CD4-positive, alpha-beta T cell (primary cell): ENCODE measurements at regions not wholly inside any gene's neighbourhood (a gene's known extent, or its start where the extent isn't known, plus 50 kb on each side); places are given as distances from the start of the nearest gene placed in this dataset.

ENCODE experiments used
- ATAC-seq: fragments of 200-7000 bp; cut with Tn5 transposase; one replicate; pipeline ENCODE4 v1.10.0; 2022; ENCODE audit warnings: mild to moderate bottlenecking; ENCODE audit not compliant: poor library complexity
- CTCF ChIA-PET: fragments of 350-600 bp; sonication (Branson Sonifier 250); formaldehyde crosslinking; loops from one replicate; lab custom pipeline; 2021; ENCODE audit warnings: antibody characterized with exemption, inconsistent platforms; lab: Charles Lee
- POLR2A ChIA-PET: fragments of 350-600 bp; sonication (Branson Sonifier 250); formaldehyde crosslinking; loops from one replicate; lab custom pipeline; 2021; ENCODE audit warnings: antibody characterized with exemption, inconsistent platforms; lab: Charles Lee
- DNase-seq, 14 experiments: peaks; one replicate each; pipeline ENCODE4 v3.0.0-alpha.2; 2013 to 2020; ENCODE audit warnings: mixed read lengths in 2 of 14
- H3K27ac ChIP-seq, 2 donors: one replicate each; pipeline versions ENCODE4 v1.5.1 to v1.7.0; 2013; ENCODE audit warnings: low read length in 2 of 2, low read depth in 1 of 2, mild to moderate bottlenecking in 1 of 2
- H3K27me3 ChIP-seq, 2 experiments: 1 replicate in 1 of 2; 2 replicates in 1 of 2; pipeline versions ENCODE4 v1.6.1 to v1.7.0; 2013; ENCODE audit warnings: low read length in 2 of 2, control low read depth in 1 of 2, mild to moderate bottlenecking in 1 of 2, moderate library complexity in 1 of 2; ENCODE audit not compliant: insufficient read depth in 2 of 2, control insufficient read depth in 1 of 2
- H3K36me3 ChIP-seq: one replicate; pipeline ENCODE4 v1.6.1; 2013; ENCODE audit warnings: low read length, control low read depth; ENCODE audit not compliant: insufficient read depth
- H3K4me1 ChIP-seq: one replicate; pipeline ENCODE4 v1.6.1; 2013; ENCODE audit warnings: low read length, control low read depth; ENCODE audit not compliant: insufficient read depth
- H3K4me3 ChIP-seq: one replicate; pipeline ENCODE4 v1.5.1; 2013; ENCODE audit warnings: mild to moderate bottlenecking, low read length, moderate library complexity
- H3K9me3 ChIP-seq, 2 experiments: 1 replicate in 1 of 2; 2 replicates in 1 of 2; pipeline versions ENCODE4 v1.6.1 to v1.7.0; 2013; ENCODE audit warnings: low read length in 2 of 2, mild to moderate bottlenecking in 2 of 2, control low read depth in 1 of 2, moderate library complexity in 1 of 2; ENCODE audit not compliant: control insufficient read depth in 1 of 2, insufficient read depth in 1 of 2
- H3K27ac Mint-ChIP-seq: one replicate; pipeline ENCODE4 v1.8.0; 2020; ENCODE audit warnings: mixed read lengths
- H3K27me3 Mint-ChIP-seq: one replicate; pipeline ENCODE4 v1.8.0; 2021; ENCODE audit warnings: mixed read lengths
- H3K36me3 Mint-ChIP-seq: one replicate; pipeline ENCODE4 v1.8.0; 2021; ENCODE audit warnings: low read depth, mixed read lengths
- H3K4me1 Mint-ChIP-seq: one replicate; pipeline ENCODE4 v1.8.0; 2021; ENCODE audit warnings: low read depth, mixed read lengths
- H3K4me3 Mint-ChIP-seq: one replicate; pipeline ENCODE4 v1.8.0; 2020; ENCODE audit warnings: mild to moderate bottlenecking, mixed read lengths
- H3K9me3 Mint-ChIP-seq: one replicate; pipeline ENCODE4 v1.8.0; 2020; ENCODE audit warnings: mixed read lengths
- intact Hi-C, 2 experiments: fragments of 100-400 bp; cut with DNase I in 1 of 2; cut with micrococcal nuclease in 1 of 2; formaldehyde crosslinking; loops; one replicate each; pipeline versions ENCODE4 v1.15.1 to v1.9.0; 2023 to 2025; cut with DNase I, micrococcal nuclease
- TF ChIP-seq, protein P1 (sequence below): fragments of 200-600 bp; IDR thresholded peaks from one replicate; pipeline ENCODE4 v1.8.0; 2022; ENCODE audit warnings: antibody characterized with exemption, mild to moderate bottlenecking

DNA sequence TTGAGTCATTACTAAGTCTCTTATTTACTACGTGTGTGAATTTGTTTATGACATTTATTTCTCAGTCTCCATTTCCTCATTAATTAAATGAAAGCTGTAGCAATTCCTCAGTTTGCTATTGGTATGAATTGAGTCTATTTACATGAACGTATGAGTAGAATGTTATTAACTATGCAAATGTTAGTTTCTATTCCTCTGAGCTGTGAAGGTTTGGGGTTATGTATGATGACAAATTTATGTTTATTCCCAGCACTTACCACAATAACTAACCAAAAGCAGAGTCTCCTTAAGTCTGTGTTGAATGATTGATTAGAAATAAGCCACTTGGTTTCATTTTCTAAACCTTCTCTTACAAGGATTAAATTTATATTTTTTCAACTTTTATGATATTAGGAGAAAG, 1340.9 kb downstream of the FSCB start:
- no peaks in the 10 kb centered on the region for H3K4me1 ChIP-seq
- no peaks in the 10 kb centered on the region for H3K36me3 ChIP-seq
- TF ChIP-seq, protein P1, sequence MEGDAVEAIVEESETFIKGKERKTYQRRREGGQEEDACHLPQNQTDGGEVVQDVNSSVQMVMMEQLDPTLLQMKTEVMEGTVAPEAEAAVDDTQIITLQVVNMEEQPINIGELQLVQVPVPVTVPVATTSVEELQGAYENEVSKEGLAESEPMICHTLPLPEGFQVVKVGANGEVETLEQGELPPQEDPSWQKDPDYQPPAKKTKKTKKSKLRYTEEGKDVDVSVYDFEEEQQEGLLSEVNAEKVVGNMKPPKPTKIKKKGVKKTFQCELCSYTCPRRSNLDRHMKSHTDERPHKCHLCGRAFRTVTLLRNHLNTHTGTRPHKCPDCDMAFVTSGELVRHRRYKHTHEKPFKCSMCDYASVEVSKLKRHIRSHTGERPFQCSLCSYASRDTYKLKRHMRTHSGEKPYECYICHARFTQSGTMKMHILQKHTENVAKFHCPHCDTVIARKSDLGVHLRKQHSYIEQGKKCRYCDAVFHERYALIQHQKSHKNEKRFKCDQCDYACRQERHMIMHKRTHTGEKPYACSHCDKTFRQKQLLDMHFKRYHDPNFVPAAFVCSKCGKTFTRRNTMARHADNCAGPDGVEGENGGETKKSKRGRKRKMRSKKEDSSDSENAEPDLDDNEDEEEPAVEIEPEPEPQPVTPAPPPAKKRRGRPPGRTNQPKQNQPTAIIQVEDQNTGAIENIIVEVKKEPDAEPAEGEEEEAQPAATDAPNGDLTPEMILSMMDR, result no peak
- H3K9me3 ChIP-seq, result peaks cover 0 to 6% of the 10 kb centered on the region in 2 experiments
- ChIA-PET POLR2A (no interaction called here), CTCF (no interaction called here)
- DNase-seq (no peak), ATAC-seq (no peak)
- peaks cover 4% of the 10 kb centered on the region for H3K9me3 Mint-ChIP-seq
- no peaks in the 10 kb centered on the region for H3K27me3 ChIP-seq
- no peak overlapping the region for H3K27ac Mint-ChIP-seq
- intact Hi-C loops, result no loop called here
- H3K4me1 Mint-ChIP-seq, result no peaks in the 10 kb centered on the region
- no peaks in the 10 kb centered on the region for H3K36me3 Mint-ChIP-seq
- H3K4me3 ChIP-seq, result no peak overlapping the region
- H3K27ac ChIP-seq, result no peak overlapping the region
- H3K4me3 Mint-ChIP-seq, result no peak overlapping the region
- no peaks in the 10 kb centered on the region for H3K27me3 Mint-ChIP-seq

DNA sequence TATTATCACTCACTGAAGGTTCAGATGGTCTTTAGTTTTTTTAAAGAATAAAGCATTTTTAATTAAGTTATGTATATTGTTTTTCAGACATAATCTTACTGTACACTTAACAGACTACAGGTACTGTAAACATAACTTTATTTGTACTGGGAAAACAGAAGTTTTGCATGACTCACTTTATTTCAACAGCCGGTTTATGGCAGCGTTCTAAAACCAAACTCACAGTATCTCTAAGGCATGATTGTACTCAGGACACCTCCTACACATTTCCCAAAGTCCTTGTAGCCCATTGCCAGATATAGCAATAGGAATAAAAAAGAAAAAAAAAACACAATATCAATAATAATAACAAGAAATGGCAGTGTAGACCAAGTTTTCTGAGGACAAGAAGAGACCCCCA, 1341.4 kb downstream of the FSCB start:
- TF ChIP-seq, protein P1, result no peak

DNA sequence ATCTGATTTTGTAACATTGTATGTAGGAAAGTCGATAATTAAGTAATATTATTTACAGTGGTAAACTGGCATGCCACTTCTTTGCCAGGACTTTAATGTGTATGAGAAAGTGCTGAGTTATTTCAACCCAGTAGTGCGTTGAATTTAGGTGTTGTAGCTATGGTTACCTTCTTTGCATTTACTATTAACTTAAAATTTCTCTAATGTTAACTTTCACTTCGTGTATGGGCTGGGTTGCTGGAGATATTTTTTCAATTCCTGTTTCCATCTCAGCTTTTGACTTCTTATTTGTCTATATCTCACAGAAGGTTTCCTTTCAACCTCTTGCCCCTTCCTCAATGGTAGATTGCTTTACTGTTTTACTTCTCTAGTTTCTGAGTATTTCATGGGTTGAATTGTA, 1345.6 kb downstream of the FSCB start:
- Histone ChIP-seq H3K4me3 (no peak overlapping the region), H3K27ac (no peak overlapping the region), H3K27me3 (no peaks in the 10 kb centered on the region), H3K4me1 (no peaks in the 10 kb centered on the region), H3K36me3 (no peaks in the 10 kb centered on the region), H3K9me3 (peaks cover 3 to 6% of the 10 kb centered on the region in 2 experiments)
- Mint-ChIP-seq H3K27me3 (no peaks in the 10 kb centered on the region), H3K4me3 (no peak overlapping the region), H3K36me3 (no peaks in the 10 kb centered on the region), H3K27ac (no peak overlapping the region), H3K4me1 (no peaks in the 10 kb centered on the region), H3K9me3 (peaks cover 4% of the 10 kb centered on the region)
- CTCF ChIA-PET, result no interaction called here
- ATAC-seq, result no peak
- DNase-seq, result no peak
- POLR2A ChIA-PET, result no interaction called here
- TF ChIP-seq, protein P1, result no peak
- intact Hi-C loops, result no loop called here

More for the DNA sequence above, 1341.4 kb downstream of the FSCB start:
- CTCF ChIA-PET, result no interaction called here
- H3K27me3 ChIP-seq, result no peaks in the 10 kb centered on the region
- Mint-ChIP-seq H3K27me3 (no peaks in the 10 kb centered on the region), H3K27ac (no peak overlapping the region), H3K36me3 (no peaks in the 10 kb centered on the region), H3K9me3 (no peaks in the 10 kb centered on the region), H3K4me3 (no peak overlapping the region), H3K4me1 (no peaks in the 10 kb centered on the region)
- intact Hi-C loops, result no loop called here
- no peaks in the 10 kb centered on the region for H3K4me1 ChIP-seq
- no peaks in the 10 kb centered on the region for H3K36me3 ChIP-seq
- H3K4me3 ChIP-seq, result no peak overlapping the region
- POLR2A ChIA-PET, result no interaction called here
- H3K27ac ChIP-seq, result no peak overlapping the region
- DNase-seq, result no peak
- H3K9me3 ChIP-seq, result peaks cover 0 to 6% of the 10 kb centered on the region in 2 experiments
- ATAC-seq, result no peak
